DMS114 treated with DMSO at 0.1 percent for 48 hours (cell line): ENCODE measurements at regions not wholly inside any gene's neighbourhood (a gene's known extent, or its start where the extent isn't known, plus 50 kb on each side); places are given as distances from the start of the nearest gene placed in this dataset.

Experiments used
- DNase-seq: peaks from one replicate; lab custom pipeline; 2025; ENCODE audit not compliant: unreplicated experiment; lab: John Stamatoyannopoulos, UW

DNA sequence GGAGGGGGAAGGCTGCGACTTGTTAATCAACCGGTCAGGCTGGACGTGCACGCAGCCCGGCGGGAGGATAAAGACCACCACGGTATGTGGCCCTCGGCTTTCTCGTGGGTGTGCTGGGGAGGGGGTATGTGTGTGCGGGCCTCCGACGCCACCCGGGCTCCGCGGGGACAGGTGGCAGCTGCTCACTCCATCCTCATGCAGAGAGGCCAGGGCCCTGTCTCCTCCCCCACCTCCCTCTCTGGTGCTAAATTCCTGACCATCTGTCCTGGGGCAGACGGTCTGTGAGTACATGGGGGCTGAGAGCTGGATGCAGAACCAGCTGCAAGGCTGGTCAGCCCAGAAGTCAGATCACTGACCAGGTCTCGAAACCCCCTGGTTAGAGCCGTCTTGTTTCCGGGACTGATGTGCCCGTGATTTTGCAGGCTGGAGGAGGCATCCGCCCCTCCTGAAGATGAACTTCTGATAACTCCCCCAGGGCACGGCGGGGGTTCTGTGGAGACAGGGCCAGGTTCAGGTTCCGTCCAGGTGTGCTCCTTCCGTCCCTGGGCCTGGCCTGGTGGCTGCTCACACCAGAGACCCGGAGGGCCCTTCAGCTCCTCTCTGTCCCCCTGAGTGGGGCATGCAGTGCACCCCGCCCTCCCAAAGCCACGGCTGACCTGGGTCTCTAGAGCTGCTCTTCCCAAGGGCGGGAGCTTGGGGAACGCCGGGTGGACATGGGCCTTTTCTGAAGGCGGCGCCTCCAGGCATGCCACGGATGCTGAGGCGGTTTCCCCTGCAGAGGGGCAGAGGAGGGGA lies 1119.7 kb downstream of the BRD1 start:
- no peak for DNase-seq

DNA sequence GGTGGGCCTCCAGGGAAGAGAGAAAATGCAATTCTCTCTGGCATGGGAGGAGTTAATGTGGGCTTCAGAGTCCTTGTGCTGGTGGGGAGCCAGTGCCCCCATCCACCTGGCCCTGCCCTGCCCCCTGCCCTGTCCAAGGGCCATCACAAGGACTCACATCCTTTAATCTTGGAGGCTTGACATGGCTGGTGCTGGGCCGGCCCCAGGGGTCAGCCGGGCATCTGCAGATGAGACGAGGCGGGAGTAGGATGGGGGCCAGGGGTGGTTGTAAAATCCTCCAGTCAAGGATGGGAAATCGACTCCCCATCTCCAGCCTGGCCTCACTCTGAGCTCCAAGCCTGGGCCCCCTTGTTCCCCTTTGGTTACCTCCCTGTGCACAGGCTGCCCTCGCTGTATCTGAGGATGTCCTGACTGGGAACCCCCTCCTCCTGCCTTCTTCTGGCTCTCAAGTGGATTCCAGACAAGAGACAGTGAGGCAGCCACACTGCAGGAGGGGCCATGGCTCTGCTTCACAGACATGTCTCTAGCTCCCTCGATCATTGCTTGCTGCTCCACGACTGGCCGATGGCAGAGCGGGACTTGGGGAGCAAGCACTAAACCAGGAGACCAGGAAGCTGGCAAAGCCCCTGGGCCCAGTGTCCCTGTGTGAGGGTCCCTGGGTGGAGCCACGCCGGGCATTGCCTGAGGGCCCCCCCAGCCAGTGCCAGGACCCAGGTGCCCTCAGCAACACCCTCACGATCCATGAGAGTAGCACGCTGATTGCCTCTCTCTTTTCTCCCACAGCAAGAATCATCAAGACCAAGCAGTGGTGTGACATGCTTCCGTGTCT lies 1120.5 kb downstream of the BRD1 start:
- DNase-seq = no peak

DNA sequence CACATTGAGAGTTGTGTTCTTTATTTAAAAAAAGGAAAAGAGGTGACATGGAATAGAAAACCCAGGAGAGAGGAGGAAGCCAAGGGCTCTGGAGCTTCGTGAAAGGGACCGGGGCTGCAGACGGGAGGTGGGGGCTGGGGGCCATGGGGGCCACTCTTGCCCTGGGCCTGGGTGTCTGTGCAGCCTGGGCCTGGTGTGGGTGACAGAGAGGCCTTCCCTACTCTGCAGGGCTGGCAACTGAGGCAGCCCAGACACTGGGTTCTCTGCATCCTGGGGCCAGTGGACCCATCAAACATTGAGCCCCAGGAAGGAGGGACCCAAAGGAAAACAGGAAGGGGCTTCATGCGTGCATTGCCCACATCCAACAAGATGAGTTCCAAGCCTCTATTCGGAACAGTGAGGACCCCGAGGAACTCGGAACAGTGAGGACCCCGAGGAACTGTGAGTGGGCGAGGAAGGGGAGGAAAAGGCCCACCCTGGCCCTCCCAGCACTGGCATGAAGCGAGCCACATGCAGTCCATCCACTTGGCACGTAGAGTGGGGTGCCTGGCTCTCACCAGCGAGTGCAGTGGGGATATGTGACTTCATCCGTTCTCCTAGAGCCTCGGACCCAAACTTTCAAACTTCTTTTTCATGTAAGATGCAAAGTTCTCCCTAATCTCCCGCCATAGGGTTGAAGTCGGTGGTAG lies 1121.6 kb downstream of the BRD1 start:
- DNase-seq = no peak

DNA sequence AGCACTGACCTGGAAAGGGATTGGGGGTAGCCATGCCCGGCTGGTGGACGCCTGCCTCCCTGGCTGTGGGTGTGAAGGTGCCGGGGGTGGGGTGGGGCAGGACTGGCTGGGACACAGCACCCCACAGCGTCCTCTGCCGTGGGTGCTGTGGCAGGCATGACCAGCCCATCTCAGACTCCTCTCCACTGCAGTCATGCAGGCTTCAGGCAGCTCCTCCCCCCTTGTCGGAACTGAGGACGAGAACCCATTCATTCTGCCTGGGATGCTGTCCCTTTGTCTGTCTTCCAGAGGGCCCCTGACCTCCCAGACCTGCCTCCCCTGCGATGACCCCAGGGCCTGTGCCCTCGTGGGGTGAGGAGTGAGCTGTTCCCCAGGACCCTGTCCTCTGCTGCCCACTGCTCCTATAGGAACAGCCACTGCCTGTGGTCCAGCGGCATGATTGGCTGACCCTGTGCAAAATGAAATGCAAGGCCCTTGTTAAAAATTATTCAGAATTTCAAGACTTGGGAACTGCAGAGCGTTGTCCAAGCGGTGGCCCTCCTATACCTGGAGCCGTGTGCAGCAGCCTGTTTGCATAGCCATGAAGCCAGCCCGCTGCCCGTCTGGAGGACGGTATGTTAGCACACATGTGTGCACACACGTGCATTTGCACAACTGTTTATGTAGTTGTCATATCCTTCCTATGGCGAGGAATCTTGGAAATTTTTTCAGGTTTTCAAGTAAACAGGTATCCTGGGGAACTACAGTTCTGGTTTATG lies 1122.3 kb downstream of the BRD1 start:
- no peak for DNase-seq

DNA sequence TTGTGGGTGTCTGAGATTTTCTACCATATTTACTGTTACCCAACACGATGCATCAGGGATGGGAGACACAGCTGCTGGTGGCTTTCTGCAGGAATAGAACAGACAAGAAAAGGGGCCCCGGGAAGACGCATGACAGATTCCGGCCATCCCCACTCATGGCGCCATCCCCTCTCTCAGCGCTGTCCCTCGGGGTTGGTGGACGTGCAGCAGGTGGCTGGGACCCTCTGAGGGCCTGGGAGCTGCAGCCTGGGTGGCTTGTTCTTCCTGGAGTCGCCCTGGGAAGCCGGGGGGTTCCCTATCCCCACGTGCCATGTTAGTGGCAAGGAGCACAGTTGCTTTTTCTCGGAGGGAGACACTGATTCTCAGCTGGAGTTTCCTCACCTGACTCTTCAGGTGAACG lies 1123.3 kb downstream of the BRD1 start:
- DNase-seq = no peak

DNA sequence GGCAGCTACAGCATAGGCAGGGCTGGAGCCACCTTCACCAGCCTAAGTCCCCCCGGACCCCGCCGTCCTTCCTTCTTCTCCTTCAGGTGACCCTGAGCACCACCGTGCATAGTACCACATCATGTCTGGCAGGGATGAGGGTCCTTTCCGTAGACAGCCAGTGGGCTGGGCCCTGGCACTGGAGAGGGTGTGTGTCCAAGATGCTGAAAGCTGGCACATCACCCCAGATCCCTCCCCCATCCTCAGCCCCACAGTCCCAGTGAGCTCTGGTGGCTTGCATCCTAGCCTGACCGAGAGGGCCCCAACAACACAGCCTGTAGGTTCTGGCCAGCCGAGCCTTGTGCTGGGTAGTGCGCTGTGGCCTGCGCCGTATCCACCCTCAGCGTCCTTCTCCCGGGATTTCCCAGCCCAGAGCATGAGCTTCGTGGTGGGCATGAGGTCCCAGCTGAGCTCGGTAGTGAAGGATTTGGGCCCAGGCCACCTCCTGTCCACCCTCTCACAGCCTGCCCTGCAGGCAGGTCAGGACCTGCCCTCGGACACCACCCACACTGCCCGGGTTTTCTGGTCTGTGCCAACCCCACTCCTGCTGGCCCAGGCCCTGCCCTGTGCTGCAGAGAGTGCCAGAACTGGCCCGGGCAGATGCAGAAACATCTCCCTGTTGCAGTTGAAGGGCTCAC lies 1124.3 kb downstream of the BRD1 start:
- no peak for DNase-seq

DNA sequence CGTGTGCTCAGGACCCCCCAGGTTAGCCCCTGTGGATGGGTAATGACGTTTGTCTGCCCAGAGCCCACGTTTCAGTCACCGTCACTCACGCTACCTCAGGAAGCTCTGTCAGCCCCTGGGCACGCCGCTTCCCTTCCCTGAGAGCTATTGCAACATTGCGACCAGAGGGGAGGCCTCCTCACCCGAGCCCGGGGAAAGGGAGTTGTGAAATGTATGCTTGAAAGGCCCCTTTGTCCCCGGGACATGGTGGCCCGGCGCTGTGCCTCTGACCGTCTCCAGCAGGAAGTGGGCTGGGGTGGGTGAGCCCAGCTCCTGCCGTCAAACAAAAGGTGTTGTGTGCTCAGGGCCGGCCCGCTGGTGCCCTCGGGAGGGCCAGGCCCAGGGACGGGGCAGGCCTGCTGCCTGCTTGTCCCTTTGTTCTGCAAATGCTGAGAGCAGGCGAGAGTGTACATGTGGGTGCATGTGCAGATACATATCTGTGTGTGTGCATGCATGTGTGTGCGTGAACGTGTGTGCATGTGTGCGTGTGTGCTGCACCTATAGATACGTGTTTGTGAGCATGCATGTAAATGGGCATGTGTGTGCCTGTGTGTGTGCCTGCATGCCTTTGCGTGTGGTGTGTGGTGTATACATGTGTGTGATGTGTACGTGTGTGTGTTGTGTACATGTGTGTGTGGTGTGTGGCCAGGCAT lies 1125.0 kb downstream of the BRD1 start:
- DNase-seq = no peak

DNA sequence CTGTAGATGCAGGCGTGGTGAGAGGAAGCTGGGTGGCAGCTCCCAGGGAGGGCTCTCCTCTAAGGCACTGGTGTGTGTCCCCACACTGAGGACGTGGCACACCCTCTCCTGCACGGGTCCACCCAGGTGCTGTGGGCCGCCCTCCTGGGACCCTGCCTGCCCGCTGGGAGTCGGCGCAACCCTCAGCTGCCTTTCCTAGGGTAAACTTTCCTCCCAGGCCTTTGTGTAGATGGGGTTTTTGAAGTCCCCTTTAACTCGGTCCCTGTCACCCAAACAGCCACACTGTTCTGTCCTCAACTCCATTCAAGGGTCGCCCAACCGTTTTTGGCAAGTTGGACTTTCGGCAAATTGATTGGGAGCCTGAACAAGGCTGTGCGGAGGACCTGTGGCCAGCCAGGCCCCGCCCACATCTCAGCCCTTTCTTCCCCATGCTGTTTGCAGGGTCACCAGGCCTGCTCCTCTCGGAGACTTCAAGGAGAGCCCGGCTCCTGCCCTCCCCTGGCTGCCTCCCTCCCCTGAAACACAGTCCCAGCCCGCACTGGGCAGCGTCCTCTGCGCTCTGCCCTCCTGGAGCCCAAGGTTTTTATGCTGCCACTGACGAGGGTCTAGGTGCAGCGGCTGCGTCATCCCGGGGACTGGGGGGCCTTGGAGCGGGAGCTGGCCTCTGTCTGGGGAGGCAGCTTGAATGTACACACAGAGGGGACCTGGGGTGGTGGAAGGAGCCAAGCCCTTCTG lies 1126.2 kb downstream of the BRD1 start:
- no peak for DNase-seq

DNA sequence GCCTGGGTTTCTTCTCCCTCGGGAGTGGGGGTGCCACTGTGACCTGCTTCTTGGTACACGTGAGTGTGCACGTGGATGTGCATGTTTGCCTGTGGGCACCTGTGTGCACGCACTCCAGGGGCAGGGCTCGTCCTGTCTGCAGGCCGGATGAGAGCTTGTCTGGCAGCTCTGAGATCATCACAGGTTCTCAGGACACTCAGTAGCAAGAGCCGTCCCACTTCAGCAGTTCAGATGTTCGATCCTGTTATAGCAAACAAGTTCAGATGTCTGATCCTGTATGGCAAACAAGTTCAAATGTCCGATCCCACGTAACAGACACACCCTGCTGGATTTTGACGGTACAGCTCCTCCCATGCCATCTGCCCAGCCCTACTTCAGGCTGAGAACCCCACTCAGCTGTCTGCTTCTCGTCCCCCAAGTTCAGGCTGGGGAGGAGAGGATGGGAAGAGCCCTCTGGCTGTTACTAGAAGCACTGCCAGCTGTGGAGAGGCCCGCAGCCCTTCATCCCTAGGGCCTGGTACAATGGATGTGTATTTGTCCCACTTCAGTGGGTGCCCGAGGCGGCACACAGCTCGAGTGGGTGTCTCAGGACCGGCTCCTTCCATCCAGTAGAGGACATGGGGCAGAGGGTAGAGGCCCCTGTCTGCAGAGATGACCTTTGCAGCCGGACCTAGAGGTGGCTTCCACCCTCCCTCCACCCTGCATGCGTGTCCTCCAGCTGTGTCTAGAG lies 1126.9 kb downstream of the BRD1 start:
- no peak for DNase-seq

DNA sequence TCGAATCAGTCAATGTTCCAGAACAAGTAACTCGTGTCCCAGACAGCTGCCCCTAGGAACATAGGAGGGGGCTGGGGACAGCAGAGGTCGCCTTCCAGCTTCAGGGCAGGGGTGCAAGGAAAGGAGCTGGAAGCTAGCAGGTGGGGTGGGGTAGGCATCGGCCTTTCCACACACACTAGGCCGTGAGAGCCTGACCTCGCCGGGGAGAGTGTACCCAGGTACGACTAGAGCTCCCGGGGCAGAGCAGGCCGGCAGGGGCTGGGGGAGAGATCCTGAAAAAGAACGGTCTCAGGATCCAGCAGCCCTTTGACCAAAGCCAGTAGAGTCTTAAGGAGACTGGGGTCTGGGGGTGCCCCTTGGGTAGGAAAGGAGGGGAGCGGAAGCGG lies 1127.5 kb downstream of the BRD1 start:
- no peak for DNase-seq

DNA sequence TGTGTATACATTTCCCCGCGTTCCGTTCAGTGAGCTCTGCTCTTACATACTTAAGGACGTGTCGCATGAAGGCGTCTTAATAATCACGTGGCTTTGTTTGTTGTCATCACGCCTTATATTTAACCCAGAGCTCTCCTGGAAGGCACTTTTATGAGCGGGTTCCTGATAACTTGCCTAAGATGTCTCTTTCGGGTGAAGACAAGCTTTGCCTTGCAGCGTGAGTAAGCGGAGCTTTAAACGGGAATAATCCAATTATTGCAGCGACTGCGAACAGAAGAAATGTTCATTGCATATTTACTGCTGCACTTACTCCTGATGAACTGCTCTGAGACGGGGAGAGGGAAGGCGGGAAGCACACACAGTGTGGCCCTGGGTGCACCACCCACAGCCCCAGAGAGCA lies 1128.2 kb downstream of the BRD1 start:
- no peak for DNase-seq

DNA sequence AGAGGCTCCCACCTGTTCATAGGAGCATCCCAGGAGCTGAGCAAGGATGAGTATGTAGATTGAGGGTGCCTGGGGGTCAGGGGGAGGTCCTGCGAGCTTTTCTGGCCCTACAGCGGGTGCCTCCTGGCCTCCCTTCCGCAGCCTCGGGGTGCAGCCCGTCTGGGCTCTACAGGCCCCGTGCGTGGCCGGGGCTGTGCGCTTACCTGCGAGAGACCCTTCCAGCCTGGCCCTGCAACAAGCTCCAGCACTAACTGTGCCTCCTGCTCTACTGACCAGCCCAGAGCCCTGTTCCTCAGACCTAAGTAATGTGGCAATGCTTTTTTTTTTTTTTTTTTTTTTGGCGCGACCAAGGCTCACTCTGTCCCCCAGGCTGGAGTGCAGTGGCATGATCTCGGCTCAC lies 1129.1 kb downstream of the BRD1 start:
- no peak for DNase-seq

DNA sequence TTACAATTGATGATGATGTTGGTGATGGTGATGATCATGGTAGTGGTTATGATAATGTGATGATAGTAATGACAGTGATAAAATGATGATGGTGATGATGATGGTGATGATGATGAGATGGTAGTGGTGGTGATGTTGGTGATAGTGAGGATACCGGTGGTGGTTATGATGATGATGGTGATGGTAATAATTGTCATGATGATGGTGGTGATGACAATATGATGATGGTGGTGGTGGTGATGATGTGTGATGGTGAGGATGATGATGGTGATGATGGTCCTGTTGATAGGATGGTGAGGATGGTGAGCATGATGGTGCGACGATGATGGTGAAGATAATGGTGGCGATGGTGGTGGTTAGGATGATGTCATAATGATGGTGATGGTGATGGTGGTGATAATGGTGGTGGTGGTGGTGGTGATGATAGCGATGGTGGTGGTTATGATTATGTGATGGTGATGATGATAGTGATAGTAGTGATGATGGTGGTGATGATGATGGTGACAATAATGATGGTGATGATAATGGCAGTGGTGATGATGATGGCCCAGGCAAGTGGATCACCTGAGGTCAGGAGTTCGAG lies 1129.9 kb downstream of the BRD1 start:
- no peak for DNase-seq

DNA sequence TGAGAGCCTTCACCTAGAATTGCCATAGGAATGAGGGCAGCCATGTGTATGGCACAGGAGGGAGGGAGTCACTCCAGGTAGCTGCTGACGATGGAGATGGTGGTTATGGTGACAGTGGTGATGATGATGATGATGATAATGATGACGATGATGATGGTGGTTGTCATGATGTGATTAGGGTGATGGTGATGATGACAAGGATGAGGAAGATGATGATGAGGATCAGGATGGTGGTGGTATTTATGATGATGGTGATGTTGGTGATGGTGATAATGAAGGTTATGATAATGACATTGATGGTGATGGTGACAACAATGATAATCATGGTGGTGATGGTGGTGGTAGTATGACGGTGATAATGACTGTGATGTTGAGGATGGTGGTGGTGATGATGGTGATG lies 1130.5 kb downstream of the BRD1 start:
- no peak for DNase-seq

DNA sequence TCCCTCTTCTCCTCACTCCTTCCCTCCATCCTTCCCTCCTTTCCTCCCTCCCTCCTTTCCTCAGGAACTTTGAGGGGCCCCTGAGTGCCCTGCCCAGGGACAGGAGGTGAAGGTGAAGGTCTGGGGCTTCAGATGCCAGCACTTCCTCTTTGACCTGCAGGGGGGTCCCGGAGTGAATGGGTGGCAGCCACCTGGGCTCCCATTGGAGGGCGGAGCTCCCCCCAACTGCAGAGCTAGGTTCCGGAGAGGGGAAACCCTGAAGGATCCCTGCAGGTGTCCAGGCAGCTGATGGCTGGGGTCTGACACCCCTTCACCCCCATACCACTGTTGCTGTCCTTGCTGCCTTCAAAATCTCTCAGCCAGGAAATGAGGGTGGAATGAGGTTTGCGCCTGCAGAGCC lies 1131.3 kb downstream of the BRD1 start:
- no peak for DNase-seq

DNA sequence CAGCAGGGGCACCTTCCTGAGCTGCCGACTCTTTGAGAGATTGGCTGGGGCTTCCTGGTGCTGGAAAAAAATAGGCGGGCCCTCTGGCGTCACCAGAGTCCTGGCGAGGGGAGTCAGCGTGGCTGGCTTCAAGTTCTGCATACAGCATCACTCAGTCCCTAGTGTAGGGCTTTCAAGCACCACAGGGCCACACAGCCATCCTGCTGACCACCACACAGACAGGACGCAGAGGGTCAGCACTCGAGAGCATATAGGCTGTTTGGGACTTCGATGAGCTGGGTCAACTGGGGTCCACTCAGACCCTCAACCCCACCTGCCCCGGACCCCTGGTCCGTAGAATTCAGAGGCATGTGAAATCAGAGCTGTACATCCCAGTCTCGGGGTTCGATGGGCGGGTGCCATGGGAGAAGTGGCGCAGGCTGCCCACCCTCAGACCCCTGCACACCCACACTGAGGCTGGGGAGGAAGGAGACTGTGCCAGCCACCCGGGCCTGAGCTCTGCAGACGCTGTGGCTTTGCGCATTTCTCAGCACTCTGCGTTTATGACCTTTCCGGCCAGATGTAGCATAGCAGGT lies 1131.9 kb downstream of the BRD1 start:
- DNase-seq = no peak

DNA sequence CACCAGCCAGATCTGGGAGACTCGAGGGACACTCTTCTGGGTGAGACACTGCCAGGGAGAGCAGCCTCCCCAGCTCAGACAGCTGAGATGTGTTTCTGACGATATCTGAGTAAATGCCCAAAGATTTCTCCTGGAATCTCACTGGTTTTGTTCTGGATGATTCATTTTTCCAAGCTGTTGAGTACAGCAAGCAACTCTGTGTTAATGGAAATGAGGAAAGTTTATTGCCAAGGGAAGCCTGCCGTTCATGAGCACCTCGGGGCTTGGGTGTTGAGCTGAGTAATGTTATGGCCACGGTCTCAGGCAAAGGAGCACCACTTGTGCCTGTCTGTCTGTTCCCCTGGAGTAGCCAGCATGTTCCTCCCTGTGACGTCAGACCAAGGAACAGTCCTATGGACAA lies 1132.4 kb downstream of the BRD1 start:
- no peak for DNase-seq

DNA sequence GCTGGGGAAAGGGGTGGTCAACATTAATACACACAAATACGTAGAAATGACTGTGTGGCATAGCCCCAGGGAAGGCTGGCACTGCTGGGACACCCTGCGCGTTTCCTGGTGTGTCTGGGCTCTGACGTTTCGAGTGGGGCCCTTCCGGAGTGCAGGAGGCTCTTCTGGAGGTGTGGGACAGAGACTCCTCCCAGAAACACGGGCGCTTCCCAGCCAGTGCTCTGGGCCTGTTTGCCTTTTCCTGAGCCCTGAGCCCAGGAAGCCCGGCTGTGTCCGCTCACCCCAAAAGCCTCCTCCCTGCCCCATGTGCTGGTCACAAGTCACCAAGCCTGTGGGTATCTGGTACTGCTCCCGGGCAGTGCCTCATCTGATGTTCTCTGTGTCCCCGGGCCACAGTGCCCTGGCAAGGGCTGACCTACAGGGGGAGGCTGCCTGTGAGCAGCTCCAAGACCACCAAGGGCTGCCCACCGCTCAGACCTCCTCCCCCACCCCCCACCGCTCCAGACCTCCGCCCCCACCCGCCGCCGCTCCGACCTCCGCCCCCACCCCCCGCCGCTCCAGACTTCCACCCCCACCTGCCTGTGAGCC lies 1133.3 kb downstream of the BRD1 start:
- DNase-seq = no peak
